Esophagus mucosa (tissue), 1 donor: ENCODE measurements at regions not wholly inside any gene's neighbourhood (a gene's known extent, or its start where the extent isn't known, plus 50 kb on each side); places are given as distances from the start of the nearest gene placed in this dataset.
A peak's percentile ranks its signal among the peaks of the same experiment; 100 is the strongest.
"Not testable (repeated sequence)": the region's sequence is repeated elsewhere in the genome, so short reads cannot be mapped to it uniquely, and the experiment has no call there.

ENCODE experiments used
- ATAC-seq: fragments of 200-7000 bp; cut with Tn5 transposase; one replicate; pipeline ENCODE4 v1.9.1; 2020
- donor health status: DM: yes; HTN: yes; CAD: no.

- ATAC-seq: peak; percentile 62
Observed at GRCh38 chr6:27138837-27139755, 108.4 kb upstream of the PRSS16 start.

GRCh38 chr6:27139756-27140579, 107.5 kb upstream of the PRSS16 start:
- peak; percentile 35 for ATAC-seq

DNA sequence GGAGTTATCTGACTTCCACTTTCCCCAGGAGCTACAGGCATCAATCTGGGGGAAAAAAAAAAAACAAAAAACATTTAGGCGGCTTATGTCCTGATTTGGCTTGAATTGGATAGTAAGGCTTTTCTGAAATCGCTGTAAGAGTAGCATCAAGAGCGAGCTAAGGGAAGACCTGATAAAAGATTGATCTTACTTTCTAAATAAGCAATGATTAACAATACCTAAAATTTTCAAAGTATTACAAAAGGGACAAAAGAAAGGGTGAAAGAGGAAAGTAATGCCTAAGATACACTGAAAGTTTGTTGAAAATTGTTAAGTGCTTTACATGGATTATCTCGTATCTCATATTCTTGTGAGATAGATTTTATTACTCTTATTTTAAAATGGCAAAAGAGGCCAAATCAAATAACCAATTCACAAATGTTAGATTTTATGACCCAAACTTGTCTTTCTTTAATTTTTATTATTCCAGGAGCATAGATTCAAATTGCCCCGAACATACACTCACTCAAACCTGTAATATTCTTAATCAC, 106.4 kb upstream of the PRSS16 start:
- ATAC-seq: no peak

GRCh38 chr6:27141529-27142015, 105.9 kb upstream of the PRSS16 start:
- ATAC-seq: no peak

DNA sequence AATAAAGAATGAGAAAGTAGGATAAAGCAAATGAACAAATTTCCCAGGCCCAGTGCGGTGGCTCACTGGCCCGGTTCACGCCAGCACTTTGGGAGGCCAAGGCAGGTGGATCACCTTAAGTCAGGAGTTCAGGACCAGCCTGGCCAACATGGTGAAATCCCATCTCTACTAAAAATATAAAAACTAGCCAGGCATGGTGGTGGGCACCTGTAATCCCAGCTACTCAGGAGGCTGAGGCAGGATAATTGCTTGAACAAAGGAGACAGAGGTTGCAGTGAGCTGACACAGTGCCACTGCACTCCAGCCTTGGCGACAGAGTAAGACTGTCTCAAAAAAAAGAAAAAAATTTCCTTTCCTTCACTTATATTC, 104.5 kb upstream of the PRSS16 start:
- not testable (repeated sequence) for ATAC-seq

- ATAC-seq: no peak
Observed at GRCh38 chr6:27143474-27144026, 104.0 kb upstream of the PRSS16 start.

GRCh38 chr6:27144740-27145079, 102.8 kb upstream of the PRSS16 start:
- ATAC-seq: no peak

GRCh38 chr6:27145731-27146455, 101.6 kb upstream of the PRSS16 start:
- ATAC-seq: peak; percentile 65

- ATAC-seq: not testable (repeated sequence)
Observed at GRCh38 chr6:27146456-27146705, 101.1 kb upstream of the PRSS16 start.

DNA sequence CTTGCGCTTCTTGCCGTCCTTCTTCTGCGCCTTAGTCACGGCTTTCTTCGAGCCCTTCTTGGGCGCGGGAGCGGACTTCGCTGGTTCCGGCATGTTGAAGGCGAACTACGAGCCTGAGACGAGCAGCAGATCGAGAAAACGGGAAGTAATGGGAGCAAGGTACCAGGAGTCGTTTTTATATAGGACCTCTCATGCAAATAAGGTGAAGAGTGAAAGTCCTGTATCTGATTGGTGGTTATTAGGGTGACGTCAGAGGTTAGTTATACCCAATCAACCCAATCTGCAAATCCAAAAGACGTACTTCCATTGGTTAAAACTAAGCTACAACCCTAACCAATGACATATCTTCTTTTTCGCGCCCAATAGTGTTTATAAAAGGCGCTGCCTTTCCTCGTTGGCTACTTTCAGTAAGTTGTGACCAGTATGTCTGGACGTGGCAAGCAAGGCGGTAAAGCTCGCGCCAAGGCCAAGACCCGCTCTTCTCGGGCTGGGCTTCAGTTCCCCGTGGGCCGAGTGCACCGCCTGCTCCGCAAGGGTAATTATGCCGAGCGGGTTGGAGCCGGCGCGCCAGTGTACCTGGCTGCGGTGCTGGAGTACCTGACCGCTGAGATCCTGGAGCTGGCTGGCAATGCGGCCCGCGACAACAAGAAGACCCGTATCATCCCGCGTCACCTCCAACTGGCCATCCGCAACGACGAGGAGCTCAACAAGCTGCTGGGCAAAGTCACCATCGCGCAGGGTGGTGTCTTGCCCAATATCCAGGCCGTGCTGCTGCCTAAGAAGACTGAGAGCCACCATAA, 100.6 kb upstream of the PRSS16 start:
- ATAC-seq: peak; percentile 96

- no peak for ATAC-seq
Observed at GRCh38 chr6:27148404-27148795, 99.1 kb upstream of the PRSS16 start.

- ATAC-seq: no peak
Observed at GRCh38 chr6:27149150-27149549, 98.4 kb upstream of the PRSS16 start.

GRCh38 chr6:27154696-27155095, 92.8 kb upstream of the PRSS16 start:
- ATAC-seq: no peak

GRCh38 chr6:27156874-27157458, 90.5 kb upstream of the PRSS16 start:
- no peak for ATAC-seq

DNA sequence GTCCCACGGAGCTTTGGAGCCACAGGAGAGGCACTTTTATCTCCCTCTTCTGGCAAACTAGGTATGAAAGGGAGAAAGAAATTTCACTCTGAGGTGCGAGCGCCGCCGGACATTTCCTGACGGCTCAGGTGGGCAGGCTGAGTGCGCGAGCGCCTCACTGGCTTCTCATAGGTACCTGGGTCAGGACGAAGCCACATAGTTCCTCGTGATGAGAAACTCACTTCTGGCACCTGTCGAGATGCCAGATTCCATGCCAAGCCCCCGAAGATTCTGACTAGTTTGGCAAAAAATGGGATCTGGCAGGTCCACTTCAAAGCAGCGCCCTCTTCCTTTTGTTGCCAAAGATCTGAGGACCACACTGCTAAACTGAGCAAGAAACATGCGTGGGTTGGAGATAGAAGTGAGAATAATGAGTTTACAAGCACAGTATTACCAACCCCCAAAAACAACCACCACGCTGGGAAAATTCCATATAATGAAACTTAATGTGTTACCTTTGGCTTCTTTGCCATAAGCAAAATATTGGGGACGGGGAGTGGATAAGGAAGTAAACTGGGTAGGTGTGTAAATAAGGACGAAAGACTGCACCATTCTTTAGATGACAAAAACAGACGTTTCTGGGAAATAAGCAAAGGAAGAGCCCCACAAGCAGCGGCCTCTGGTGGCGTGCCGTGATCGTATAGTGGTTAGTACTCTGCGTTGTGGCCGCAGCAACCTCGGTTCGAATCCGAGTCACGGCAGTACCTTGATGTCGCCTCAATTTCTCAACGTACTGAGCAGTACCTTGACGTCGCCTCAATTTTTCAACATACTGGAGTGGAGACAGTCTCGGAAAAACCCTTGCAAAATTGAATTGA, 89.8 kb upstream of the PRSS16 start:
- ATAC-seq: peak; percentile 76

DNA sequence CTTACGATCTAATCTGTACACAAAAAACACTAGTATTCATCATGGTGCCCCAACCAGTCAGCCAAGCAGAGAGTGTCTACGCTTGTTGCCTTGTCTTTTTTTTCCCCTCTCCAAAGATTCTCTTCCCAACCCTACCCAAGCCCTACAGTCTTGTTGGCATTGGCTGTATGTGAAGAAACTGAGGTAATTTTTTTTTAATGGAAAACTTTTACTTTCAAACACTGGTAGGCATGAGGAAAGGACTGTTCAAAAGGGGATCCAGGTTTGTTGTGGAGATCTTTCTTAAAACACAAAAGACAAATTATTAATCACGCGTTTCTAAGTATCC, 89.2 kb upstream of the PRSS16 start:
- ATAC-seq: no peak

DNA sequence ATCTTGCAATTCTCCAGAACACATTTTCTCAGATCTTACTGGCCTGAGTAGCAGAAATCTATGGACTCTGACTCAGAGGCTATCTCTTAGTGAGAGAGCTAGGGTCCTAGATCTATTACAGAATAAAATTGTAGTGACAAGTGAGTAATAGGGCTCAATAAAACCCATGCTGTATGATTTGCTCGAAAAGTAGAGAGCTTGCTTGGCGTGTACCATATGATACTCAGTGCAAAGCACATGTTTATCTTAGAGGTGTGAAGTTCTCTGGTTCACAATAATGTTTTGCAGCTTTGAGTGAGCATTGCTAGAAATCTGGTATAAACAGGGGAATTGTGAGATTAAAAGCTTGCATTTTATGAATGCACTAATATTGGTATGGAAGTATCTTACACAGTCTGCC, 87.8 kb upstream of the PRSS16 start:
- ATAC-seq: no peak

- no peak for ATAC-seq
Observed at GRCh38 chr6:27161115-27161514, 86.4 kb upstream of the PRSS16 start.

- no peak for ATAC-seq
Observed at GRCh38 chr6:27161603-27161945, 85.9 kb upstream of the PRSS16 start.

DNA sequence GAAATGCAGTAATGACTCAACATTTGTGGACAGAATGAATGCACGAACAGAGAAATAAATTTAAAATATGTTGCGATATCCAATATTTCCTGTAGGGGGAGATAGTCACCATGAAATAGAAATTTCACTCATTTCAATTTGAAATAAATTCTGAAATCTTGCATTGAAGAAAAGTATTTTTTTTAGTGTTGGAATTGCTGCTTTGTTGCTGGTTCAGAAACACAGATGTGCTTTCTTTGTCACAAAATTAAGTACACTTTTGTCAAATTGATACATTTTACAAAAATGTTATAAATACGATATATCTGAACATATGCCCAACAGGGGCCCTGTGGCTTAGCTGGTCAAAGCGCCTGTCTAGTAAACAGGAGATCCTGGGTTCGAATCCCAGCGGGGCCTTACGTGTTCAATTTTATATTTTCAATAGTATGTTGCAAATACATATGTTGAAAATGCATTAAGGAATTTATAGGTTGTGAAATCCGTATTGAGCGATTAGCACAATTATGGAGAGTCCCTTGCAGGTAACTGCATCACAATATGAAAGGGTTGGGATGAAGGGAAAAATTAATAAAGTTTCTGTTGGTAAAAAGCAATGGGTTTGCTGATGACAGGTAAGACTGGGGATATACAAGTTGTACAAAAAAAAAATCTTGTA, 85.4 kb upstream of the PRSS16 start:
- ATAC-seq: peak; percentile 49
